Gastrocnemius medialis (tissue), 4 donors: ENCODE measurements at regions not wholly inside any gene's neighbourhood (a gene's known extent, or its start where the extent isn't known, plus 50 kb on each side); places are given as distances from the start of the nearest gene placed in this dataset.

Experiments used
- ATAC-seq, 2 donors: fragments of 150-250 bp; one replicate each; pipeline ENCODE4 v1.9.1; 2016
- DNase-seq, 2 donors: peaks; one replicate each; pipeline ENCODE4 v3.0.0-alpha.2; 2019
- H3K27ac ChIP-seq, 4 donors: fragments of 200-600 bp; sonication (generic); 1 replicate in 1 of 4; 2 replicates in 3 of 4; pipeline ENCODE4 v1.5.1; 2016 to 2018; ENCODE audit warnings: mild to moderate bottlenecking in 2 of 4, moderate library complexity in 1 of 4
- H3K27me3 ChIP-seq, 3 donors: fragments of 200-600 bp; sonication (generic) in 2 of 3; 1 replicate in 1 of 3; 2 replicates in 2 of 3; pipeline versions ENCODE4 v1.5.1 to v1.6.0; 2016 to 2019; ENCODE audit warnings: mild to moderate bottlenecking in 1 of 3, moderate library complexity in 1 of 3
- H3K36me3 ChIP-seq, 2 donors: fragments of 200-600 bp; sonication (generic) in 1 of 2; one replicate each; pipeline ENCODE4 v1.5.1; 2017 to 2018
- H3K4me1 ChIP-seq, 2 donors: fragments of 200-600 bp; sonication (generic) in 1 of 2; one replicate each; pipeline ENCODE4 v1.5.1; 2016 to 2017; ENCODE audit warnings: mild to moderate bottlenecking in 2 of 2
- H3K4me3 ChIP-seq, 4 donors: fragments of 200-600 bp; sonication (generic) in 3 of 4; 1 replicate in 1 of 4; 2 replicates in 3 of 4; pipeline ENCODE4 v1.5.1; 2016 to 2019; ENCODE audit warnings: mild to moderate bottlenecking in 2 of 4
- H3K9me3 ChIP-seq, 3 donors: fragments of 200-600 bp; sonication (generic) in 2 of 3; 1 replicate in 1 of 3; 2 replicates in 2 of 3; pipeline ENCODE4 v1.5.1; 2016 to 2019
- POLR2A ChIP-seq, 2 donors: fragments of 450-650 bp; IDR thresholded peaks; one replicate each; pipeline ENCODE4 v1.6.1; 2017; ENCODE audit warnings: antibody characterized with exemption in 2 of 2, mild to moderate bottlenecking in 2 of 2, moderate library complexity in 2 of 2
- in situ Hi-C, 4 donors: fragments of 200-750 bp; cut with MboI; loops; one replicate each; pipeline versions ENCODE4 v1.15.0 to v1.8.0; 2017; ENCODE audit warnings: low sequenced_read_pairs in 4 of 4
- intact Hi-C: fragments of 100-400 bp; cut with DNase I; formaldehyde crosslinking; loops from one replicate; pipeline ENCODE4 v1.15.1; 2023; ENCODE audit warnings: low total_unique reads
- TF ChIP-seq, protein P1 (sequence below), 5 experiments: fragments of 450-650 bp in 3 of 5; fragments of 200-600 bp in 2 of 5; sonication (generic) in 2 of 5; IDR thresholded peaks in 4 of 5; conservative IDR thresholded peaks in 1 of 5; 1 replicate in 4 of 5; 2 replicates in 1 of 5; pipeline ENCODE4 v1.5.1; 2016 to 2019; ENCODE audit warnings: antibody characterized with exemption in 5 of 5, mild to moderate bottlenecking in 3 of 5, moderate library complexity in 3 of 5

DNA sequence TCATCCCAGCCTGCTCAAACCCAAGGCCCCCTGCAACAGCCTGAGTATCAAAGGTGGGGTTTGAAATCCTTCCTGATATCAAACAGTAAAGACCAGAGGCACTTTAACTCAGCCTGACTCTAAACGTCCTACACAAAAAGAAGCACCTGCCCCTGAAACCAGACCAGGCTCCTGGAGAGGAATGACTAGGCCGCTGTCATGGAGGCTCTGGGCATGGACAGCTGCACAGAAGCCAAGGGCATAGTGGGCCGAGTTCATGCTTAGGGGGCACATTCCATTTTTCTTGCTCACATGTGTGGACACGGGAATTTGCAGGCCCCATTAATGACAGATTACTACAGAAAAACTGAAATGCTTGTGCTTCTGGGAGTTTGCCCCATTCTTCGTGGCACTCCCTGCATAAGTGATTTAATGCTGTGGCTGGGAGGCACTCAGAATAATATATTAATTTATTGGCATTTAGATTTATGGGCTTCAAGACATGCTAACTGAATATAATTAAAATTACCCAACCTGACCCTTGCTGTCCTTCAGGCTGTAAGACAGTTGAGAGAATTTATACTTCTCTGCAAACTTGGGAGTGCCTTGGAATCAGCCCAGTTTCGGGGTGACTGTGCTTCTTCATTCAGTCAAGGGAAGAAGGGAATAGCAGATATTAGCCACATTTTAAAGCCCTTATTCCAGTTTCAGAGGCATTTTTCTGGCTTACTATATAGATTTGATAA, 105.5 kb downstream of the GYPC start:
- no peak for ATAC-seq
- in situ Hi-C loops (no loop called here), intact Hi-C loops (no loop called here)
- Histone ChIP-seq H3K36me3 (no peaks in the 10 kb centered on the region), H3K27ac (no peak overlapping the region), H3K27me3 (no peaks in the 10 kb centered on the region), H3K4me3 (no peak overlapping the region), H3K4me1 (no peaks in the 10 kb centered on the region), H3K9me3 (no peaks in the 10 kb centered on the region)
- DNase-seq, result no peak
- TF ChIP-seq POLR2A (IDR thresholded peaks at IDR 0.05), result no peak
- TF ChIP-seq, protein P1, sequence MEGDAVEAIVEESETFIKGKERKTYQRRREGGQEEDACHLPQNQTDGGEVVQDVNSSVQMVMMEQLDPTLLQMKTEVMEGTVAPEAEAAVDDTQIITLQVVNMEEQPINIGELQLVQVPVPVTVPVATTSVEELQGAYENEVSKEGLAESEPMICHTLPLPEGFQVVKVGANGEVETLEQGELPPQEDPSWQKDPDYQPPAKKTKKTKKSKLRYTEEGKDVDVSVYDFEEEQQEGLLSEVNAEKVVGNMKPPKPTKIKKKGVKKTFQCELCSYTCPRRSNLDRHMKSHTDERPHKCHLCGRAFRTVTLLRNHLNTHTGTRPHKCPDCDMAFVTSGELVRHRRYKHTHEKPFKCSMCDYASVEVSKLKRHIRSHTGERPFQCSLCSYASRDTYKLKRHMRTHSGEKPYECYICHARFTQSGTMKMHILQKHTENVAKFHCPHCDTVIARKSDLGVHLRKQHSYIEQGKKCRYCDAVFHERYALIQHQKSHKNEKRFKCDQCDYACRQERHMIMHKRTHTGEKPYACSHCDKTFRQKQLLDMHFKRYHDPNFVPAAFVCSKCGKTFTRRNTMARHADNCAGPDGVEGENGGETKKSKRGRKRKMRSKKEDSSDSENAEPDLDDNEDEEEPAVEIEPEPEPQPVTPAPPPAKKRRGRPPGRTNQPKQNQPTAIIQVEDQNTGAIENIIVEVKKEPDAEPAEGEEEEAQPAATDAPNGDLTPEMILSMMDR (IDR thresholded peaks at IDR 0.05 in 4 of 5, conservative IDR thresholded peaks at IDR 0.05 in 1 of 5), result no peak

DNA sequence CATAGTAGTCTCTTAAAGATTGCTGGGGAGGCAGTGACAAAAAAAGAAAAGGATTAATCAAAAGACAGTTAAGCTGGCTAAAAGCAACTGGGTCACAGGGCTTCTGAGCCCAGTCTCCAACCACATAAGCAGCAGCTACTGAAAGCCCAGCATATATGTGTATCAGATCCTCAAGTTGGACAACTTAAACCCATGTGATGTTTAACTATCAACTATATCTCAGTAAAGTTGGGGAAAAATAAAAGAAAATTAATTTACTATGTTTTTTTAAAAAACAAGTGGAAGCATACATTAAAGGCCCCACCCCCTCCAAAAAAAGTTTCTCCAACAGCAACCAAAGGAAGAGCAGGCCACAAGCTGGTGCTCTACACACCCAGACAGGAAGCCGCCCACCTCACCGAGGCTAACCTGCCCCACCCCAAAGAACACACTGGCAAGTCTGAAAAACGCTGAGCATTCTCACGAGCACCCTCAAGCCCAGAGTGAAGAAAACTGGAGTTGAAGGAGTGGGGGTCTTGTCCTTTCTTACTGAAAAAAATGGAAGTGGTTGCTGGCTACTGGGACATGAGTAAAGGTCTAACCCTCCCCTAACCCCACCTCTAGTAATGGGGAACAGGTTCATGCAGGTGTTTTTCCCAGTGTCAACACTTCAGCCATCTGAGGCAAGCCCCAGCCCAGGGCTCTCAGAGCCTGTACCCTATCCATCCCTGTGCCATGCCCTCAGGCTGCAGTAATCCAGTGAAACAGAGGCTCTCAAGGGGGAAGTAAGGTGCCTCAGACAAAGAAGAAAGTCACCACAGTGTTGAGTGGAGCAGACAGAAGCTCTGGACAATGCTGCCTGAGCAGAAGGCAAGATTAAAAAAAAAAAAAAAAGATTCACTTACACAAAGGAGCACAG, 106.3 kb downstream of the GYPC start:
- no peak for DNase-seq
- Histone ChIP-seq H3K9me3 (no peaks in the 10 kb centered on the region), H3K4me1 (no peaks in the 10 kb centered on the region), H3K27me3 (no peaks in the 10 kb centered on the region), H3K4me3 (no peak overlapping the region), H3K27ac (no peak overlapping the region), H3K36me3 (no peaks in the 10 kb centered on the region)
- intact Hi-C loops, result no loop called here
- no peak for TF ChIP-seq POLR2A (IDR thresholded peaks at IDR 0.05)
- TF ChIP-seq, protein P1 (IDR thresholded peaks at IDR 0.05 in 4 of 5, conservative IDR thresholded peaks at IDR 0.05 in 1 of 5), result no peak
- in situ Hi-C loops, result no loop called here
- ATAC-seq, result no peak

DNA sequence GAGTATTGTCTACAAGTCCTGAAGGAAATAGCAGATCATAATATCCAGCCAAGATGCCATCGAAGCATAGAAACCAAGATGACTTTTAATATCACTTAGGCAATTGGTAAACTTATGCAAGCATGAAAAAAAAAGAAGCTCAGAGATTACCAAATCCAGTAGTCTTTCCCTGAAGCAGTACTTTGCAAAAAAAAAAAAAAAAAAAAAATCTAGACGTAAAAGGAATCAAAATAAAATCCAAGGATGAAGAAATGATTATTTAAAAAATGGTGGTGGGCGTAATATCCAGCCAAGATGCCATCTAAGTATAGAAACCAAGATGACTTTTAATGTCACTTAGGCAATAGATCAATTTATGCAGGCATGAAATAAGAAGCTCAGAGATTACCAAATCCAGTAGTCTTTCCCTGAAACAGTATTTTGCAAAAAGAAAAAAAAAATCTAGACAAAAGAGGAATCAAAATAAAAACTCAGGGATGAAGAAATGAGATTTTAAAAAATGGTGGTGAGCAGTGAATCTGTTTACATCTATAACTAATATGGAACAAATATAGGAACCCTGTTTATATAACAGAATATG, 108.8 kb downstream of the GYPC start:
- Histone ChIP-seq H3K27ac (no peak overlapping the region), H3K9me3 (no peaks in the 10 kb centered on the region), H3K4me3 (no peak overlapping the region), H3K36me3 (no peaks in the 10 kb centered on the region), H3K4me1 (no peaks in the 10 kb centered on the region), H3K27me3 (no peaks in the 10 kb centered on the region)
- TF ChIP-seq POLR2A (IDR thresholded peaks at IDR 0.05), result no peak
- TF ChIP-seq, protein P1 (IDR thresholded peaks at IDR 0.05 in 4 of 5, conservative IDR thresholded peaks at IDR 0.05 in 1 of 5), result no peak
- in situ Hi-C loops, result no loop called here
- no peak for DNase-seq
- ATAC-seq, result no peak
- intact Hi-C loops, result no loop called here

DNA sequence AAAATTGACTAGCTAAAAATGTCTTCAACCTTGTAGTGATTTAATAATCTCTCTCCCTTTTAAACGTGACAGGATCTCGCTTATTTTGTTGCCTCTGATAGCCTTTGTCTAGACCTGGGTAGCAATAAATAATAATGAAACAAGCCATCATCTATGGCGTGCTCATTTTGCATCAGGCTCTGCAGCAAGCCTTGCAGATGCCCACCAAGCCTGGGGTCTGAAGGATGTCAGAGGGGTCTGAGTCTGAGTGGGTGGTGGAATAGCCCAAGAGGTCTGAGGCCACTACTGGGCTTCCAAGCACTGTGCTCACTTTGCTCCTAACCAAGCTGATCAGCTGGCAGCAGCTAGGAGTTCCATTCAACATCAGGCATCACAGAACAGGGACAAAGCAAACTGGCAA, 109.4 kb downstream of the GYPC start:
- no peaks in the 10 kb centered on the region for H3K9me3 ChIP-seq
- H3K4me1 ChIP-seq, result no peaks in the 10 kb centered on the region
- no peak overlapping the region for H3K4me3 ChIP-seq
- no peak overlapping the region for H3K27ac ChIP-seq
- no peaks in the 10 kb centered on the region for H3K27me3 ChIP-seq
- no peak for DNase-seq
- ATAC-seq, result no peak
- intact Hi-C loops, result no loop called here
- H3K36me3 ChIP-seq, result no peaks in the 10 kb centered on the region
- no peak for TF ChIP-seq POLR2A (IDR thresholded peaks at IDR 0.05)
- TF ChIP-seq, protein P1 (IDR thresholded peaks at IDR 0.05 in 4 of 5, conservative IDR thresholded peaks at IDR 0.05 in 1 of 5), result no peak
- in situ Hi-C loops, result no loop called here
